SJCRH30 (cell line): ENCODE measurements at regions not wholly inside any gene's neighbourhood (a gene's known extent, or its start where the extent isn't known, plus 50 kb on each side); places are given as distances from the start of the nearest gene placed in this dataset.
"Not testable (repeated sequence)": the region's sequence is repeated elsewhere in the genome, so short reads cannot be mapped to it uniquely, and the experiment has no call there.

Experiments
- DNase-seq, 2 experiments: peaks; one replicate each; pipeline ENCODE4 v3.0.0-alpha.2; 2015 to 2020
- H3K27ac ChIP-seq: fragments of 250-450 bp; sonication (Bioruptor Pico); 2 replicates; pipeline ENCODE4 v1.5.1; 2020; ENCODE audit warnings: mild to moderate bottlenecking, moderate library complexity
- H3K27me3 ChIP-seq: fragments of 250-450 bp; sonication (Bioruptor Pico); 2 replicates; pipeline ENCODE4 v1.5.1; 2020; ENCODE audit warnings: mild to moderate bottlenecking, moderate library complexity
- H3K36me3 ChIP-seq: fragments of 250-450 bp; sonication (Bioruptor Pico); 2 replicates; pipeline ENCODE4 v1.5.1; 2020; ENCODE audit warnings: mild to moderate bottlenecking, moderate library complexity
- H3K4me1 ChIP-seq: fragments of 250-450 bp; sonication (Bioruptor Pico); 2 replicates; pipeline ENCODE4 v1.5.1; 2020; ENCODE audit warnings: mild to moderate bottlenecking, moderate library complexity
- H3K4me3 ChIP-seq: fragments of 250-450 bp; sonication (Bioruptor Pico); 2 replicates; pipeline ENCODE4 v1.5.1; 2020; ENCODE audit warnings: mild to moderate bottlenecking, moderate library complexity
- H3K9me3 ChIP-seq: fragments of 250-450 bp; sonication (Bioruptor Pico); replicated peaks from 2 replicates; pipeline ENCODE4 v1.5.1; 2020; ENCODE audit warnings: mild to moderate bottlenecking, moderate library complexity

GRCh38 chr10:85317827-85318226 lies 989.4 kb downstream of the CCSER2 start:
- no peaks in the 10 kb centered on the region for H3K36me3 ChIP-seq
- H3K9me3 ChIP-seq = no peaks in the 10 kb centered on the region
- no peak overlapping the region for H3K4me3 ChIP-seq
- H3K27ac ChIP-seq = no peak overlapping the region
- no peaks in the 10 kb centered on the region for H3K4me1 ChIP-seq
- no peaks in the 10 kb centered on the region for H3K27me3 ChIP-seq
- peak in 1 of 2 experiments; percentile 0 for DNase-seq

GRCh38 chr10:85318809-85319807 lies 990.7 kb downstream of the CCSER2 start:
- Histone ChIP-seq H3K4me1 (no peaks in the 10 kb centered on the region), H3K4me3 (no peak overlapping the region), H3K27ac (no peak overlapping the region), H3K36me3 (no peaks in the 10 kb centered on the region), H3K27me3 (no peaks in the 10 kb centered on the region), H3K9me3 (no peaks in the 10 kb centered on the region)
- DNase-seq = peak in 1 of 2 experiments; percentile 1

GRCh38 chr10:85319826-85320225 lies 991.4 kb downstream of the CCSER2 start:
- H3K9me3 ChIP-seq = no peaks in the 10 kb centered on the region
- H3K36me3 ChIP-seq = no peaks in the 10 kb centered on the region
- DNase-seq = no peak
- H3K4me1 ChIP-seq = no peaks in the 10 kb centered on the region
- H3K4me3 ChIP-seq = no peak overlapping the region
- H3K27ac ChIP-seq = no peak overlapping the region
- H3K27me3 ChIP-seq = no peaks in the 10 kb centered on the region

GRCh38 chr10:85333594-85333993 lies 1005.2 kb downstream of the CCSER2 start:
- no peaks in the 10 kb centered on the region for H3K36me3 ChIP-seq
- H3K9me3 ChIP-seq = no peaks in the 10 kb centered on the region
- H3K4me3 ChIP-seq = no peak overlapping the region
- H3K27me3 ChIP-seq = no peaks in the 10 kb centered on the region
- DNase-seq = no peak
- H3K27ac ChIP-seq = no peak overlapping the region
- no peaks in the 10 kb centered on the region for H3K4me1 ChIP-seq

GRCh38 chr10:85362401-85362800 lies 1004.2 kb downstream of the GRID1 start:
- no peaks in the 10 kb centered on the region for H3K27me3 ChIP-seq
- H3K27ac ChIP-seq = no peak overlapping the region
- no peaks in the 10 kb centered on the region for H3K9me3 ChIP-seq
- no peak for DNase-seq
- no peaks in the 10 kb centered on the region for H3K36me3 ChIP-seq
- H3K4me3 ChIP-seq = no peak overlapping the region
- H3K4me1 ChIP-seq = no peaks in the 10 kb centered on the region

- Histone ChIP-seq H3K27me3 (no peaks in the 10 kb centered on the region), H3K9me3 (no peaks in the 10 kb centered on the region), H3K27ac (no peak overlapping the region), H3K4me1 (no peaks in the 10 kb centered on the region), H3K4me3 (no peak overlapping the region), H3K36me3 (no peaks in the 10 kb centered on the region)
- DNase-seq = no peak
Measured at GRCh38 chr10:85377029-85377806, 989.4 kb downstream of the GRID1 start.

- Histone ChIP-seq H3K27ac (no peak overlapping the region), H3K27me3 (no peaks in the 10 kb centered on the region), H3K4me3 (no peak overlapping the region), H3K4me1 (no peaks in the 10 kb centered on the region), H3K9me3 (no peaks in the 10 kb centered on the region), H3K36me3 (no peaks in the 10 kb centered on the region)
- DNase-seq = no peak
Measured at GRCh38 chr10:85379338-85379737, 987.3 kb downstream of the GRID1 start.

- Histone ChIP-seq H3K27ac (no peak overlapping the region), H3K36me3 (no peaks in the 10 kb centered on the region), H3K9me3 (no peaks in the 10 kb centered on the region), H3K4me1 (no peaks in the 10 kb centered on the region), H3K27me3 (no peaks in the 10 kb centered on the region), H3K4me3 (no peak overlapping the region)
- DNase-seq = no peak
Measured at GRCh38 chr10:85400981-85401695, 965.5 kb downstream of the GRID1 start.

GRCh38 chr10:85402541-85402940 lies 964.1 kb downstream of the GRID1 start:
- H3K36me3 ChIP-seq = no peaks in the 10 kb centered on the region
- DNase-seq = no peak
- H3K27me3 ChIP-seq = no peaks in the 10 kb centered on the region
- H3K27ac ChIP-seq = no peak overlapping the region
- H3K4me3 ChIP-seq = no peak overlapping the region
- H3K4me1 ChIP-seq = no peaks in the 10 kb centered on the region
- no peaks in the 10 kb centered on the region for H3K9me3 ChIP-seq

- DNase-seq = no peak
- Histone ChIP-seq H3K36me3 (no peaks in the 10 kb centered on the region), H3K4me1 (no peaks in the 10 kb centered on the region), H3K27ac (no peak overlapping the region), H3K27me3 (no peaks in the 10 kb centered on the region), H3K9me3 (no peaks in the 10 kb centered on the region), H3K4me3 (no peak overlapping the region)
Measured at GRCh38 chr10:85407088-85407487, 959.5 kb downstream of the GRID1 start.

GRCh38 chr10:85408388-85408787 lies 958.2 kb downstream of the GRID1 start:
- H3K9me3 ChIP-seq = no peaks in the 10 kb centered on the region
- no peak overlapping the region for H3K27ac ChIP-seq
- H3K4me3 ChIP-seq = no peak overlapping the region
- DNase-seq = no peak
- H3K4me1 ChIP-seq = no peaks in the 10 kb centered on the region
- no peaks in the 10 kb centered on the region for H3K27me3 ChIP-seq
- no peaks in the 10 kb centered on the region for H3K36me3 ChIP-seq

GRCh38 chr10:85410586-85410985 lies 956.0 kb downstream of the GRID1 start:
- not testable (repeated sequence) for DNase-seq, H3K27me3 ChIP-seq, H3K4me3 ChIP-seq, H3K36me3 ChIP-seq, H3K27ac ChIP-seq, H3K9me3 ChIP-seq, H3K4me1 ChIP-seq

- Histone ChIP-seq H3K4me3 (no peak overlapping the region), H3K36me3 (no peaks in the 10 kb centered on the region), H3K27me3 (no peaks in the 10 kb centered on the region), H3K27ac (no peak overlapping the region), H3K9me3 (no peaks in the 10 kb centered on the region), H3K4me1 (no peaks in the 10 kb centered on the region)
- DNase-seq = no peak
Measured at GRCh38 chr10:85413570-85413969, 953.0 kb downstream of the GRID1 start.

GRCh38 chr10:85420501-85421191 lies 945.9 kb downstream of the GRID1 start:
- H3K27ac ChIP-seq = no peak overlapping the region
- DNase-seq = peak in 1 of 2 experiments; percentile 1
- no peaks in the 10 kb centered on the region for H3K36me3 ChIP-seq
- H3K27me3 ChIP-seq = no peaks in the 10 kb centered on the region
- H3K9me3 ChIP-seq = no peaks in the 10 kb centered on the region
- H3K4me3 ChIP-seq = no peak overlapping the region
- H3K4me1 ChIP-seq = no peaks in the 10 kb centered on the region
